Glutamatergic neuron (in vitro differentiated cells): ENCODE measurements at regions not wholly inside any gene's neighbourhood (a gene's known extent, or its start where the extent isn't known, plus 50 kb on each side); places are given as distances from the start of the nearest gene placed in this dataset.
"Not testable (repeated sequence)": the region's sequence is repeated elsewhere in the genome, so short reads cannot be mapped to it uniquely, and the experiment has no call there.

ENCODE experiments used
- DNase-seq: peaks from one replicate; pipeline ENCODE4 v3.0.0; 2022
- H3K27ac Mint-ChIP-seq: one replicate; pipeline ENCODE4 v1.8.0; 2020; ENCODE audit warnings: mild to moderate bottlenecking, mixed read lengths, inconsistent platforms; ENCODE audit not compliant: unreplicated experiment
- H3K27me3 Mint-ChIP-seq: one replicate; pipeline ENCODE4 v1.8.0; 2020; ENCODE audit warnings: mild to moderate bottlenecking, moderate library complexity, mixed read lengths, inconsistent platforms; ENCODE audit not compliant: unreplicated experiment
- H3K36me3 Mint-ChIP-seq: one replicate; pipeline ENCODE4 v1.8.0; 2020; ENCODE audit warnings: mild to moderate bottlenecking, mixed read lengths, inconsistent platforms; ENCODE audit not compliant: unreplicated experiment
- H3K4me1 Mint-ChIP-seq: one replicate; pipeline ENCODE4 v1.8.0; 2020; ENCODE audit warnings: mild to moderate bottlenecking, low read depth, mixed read lengths, inconsistent platforms; ENCODE audit not compliant: unreplicated experiment
- H3K4me3 Mint-ChIP-seq: one replicate; pipeline ENCODE4 v1.8.0; 2020; ENCODE audit warnings: mild to moderate bottlenecking, mixed read lengths, inconsistent platforms; ENCODE audit not compliant: unreplicated experiment
- H3K9me3 Mint-ChIP-seq: one replicate; pipeline ENCODE4 v1.8.0; 2020; ENCODE audit warnings: mild to moderate bottlenecking, moderate library complexity, mixed read lengths, inconsistent platforms; ENCODE audit not compliant: unreplicated experiment
- TF ChIP-seq, protein P1 (sequence below): fragments of 200-600 bp; sonication (generic); IDR thresholded peaks from one replicate; pipeline ENCODE4 v1.5.0; 2021; ENCODE audit not compliant: partially characterized antibody, unreplicated experiment

- Mint-ChIP-seq H3K36me3 (no peaks in the 10 kb centered on the region), H3K27me3 (no peaks in the 10 kb centered on the region), H3K4me3 (no peak overlapping the region), H3K4me1 (no peaks in the 10 kb centered on the region), H3K27ac (no peak overlapping the region), H3K9me3 (no peaks in the 10 kb centered on the region)
- DNase-seq: no peak
- TF ChIP-seq, protein P1, sequence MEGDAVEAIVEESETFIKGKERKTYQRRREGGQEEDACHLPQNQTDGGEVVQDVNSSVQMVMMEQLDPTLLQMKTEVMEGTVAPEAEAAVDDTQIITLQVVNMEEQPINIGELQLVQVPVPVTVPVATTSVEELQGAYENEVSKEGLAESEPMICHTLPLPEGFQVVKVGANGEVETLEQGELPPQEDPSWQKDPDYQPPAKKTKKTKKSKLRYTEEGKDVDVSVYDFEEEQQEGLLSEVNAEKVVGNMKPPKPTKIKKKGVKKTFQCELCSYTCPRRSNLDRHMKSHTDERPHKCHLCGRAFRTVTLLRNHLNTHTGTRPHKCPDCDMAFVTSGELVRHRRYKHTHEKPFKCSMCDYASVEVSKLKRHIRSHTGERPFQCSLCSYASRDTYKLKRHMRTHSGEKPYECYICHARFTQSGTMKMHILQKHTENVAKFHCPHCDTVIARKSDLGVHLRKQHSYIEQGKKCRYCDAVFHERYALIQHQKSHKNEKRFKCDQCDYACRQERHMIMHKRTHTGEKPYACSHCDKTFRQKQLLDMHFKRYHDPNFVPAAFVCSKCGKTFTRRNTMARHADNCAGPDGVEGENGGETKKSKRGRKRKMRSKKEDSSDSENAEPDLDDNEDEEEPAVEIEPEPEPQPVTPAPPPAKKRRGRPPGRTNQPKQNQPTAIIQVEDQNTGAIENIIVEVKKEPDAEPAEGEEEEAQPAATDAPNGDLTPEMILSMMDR: no peak
Observed at GRCh38 chr7:93810561-93810960, 80.0 kb downstream of the TFPI2 start.

GRCh38 chr7:93804726-93805125 is 85.8 kb downstream of the TFPI2 start:
- peaks cover 2% of the 10 kb centered on the region for H3K27me3 Mint-ChIP-seq
- no peak overlapping the region for H3K4me3 Mint-ChIP-seq
- DNase-seq: no peak
- no peaks in the 10 kb centered on the region for H3K9me3 Mint-ChIP-seq
- H3K4me1 Mint-ChIP-seq: no peaks in the 10 kb centered on the region
- H3K27ac Mint-ChIP-seq: no peak overlapping the region
- no peaks in the 10 kb centered on the region for H3K36me3 Mint-ChIP-seq
- TF ChIP-seq, protein P1: no peak

- H3K36me3 Mint-ChIP-seq: no peaks in the 10 kb centered on the region
- H3K27me3 Mint-ChIP-seq: peaks cover 2% of the 10 kb centered on the region
- no peak for DNase-seq
- no peaks in the 10 kb centered on the region for H3K9me3 Mint-ChIP-seq
- H3K27ac Mint-ChIP-seq: no peak overlapping the region
- H3K4me1 Mint-ChIP-seq: peaks cover 4% of the 10 kb centered on the region
- TF ChIP-seq, protein P1: peak; percentile 55
- no peak overlapping the region for H3K4me3 Mint-ChIP-seq
Observed at GRCh38 chr7:93799750-93800357, 90.7 kb downstream of the TFPI2 start.

DNA sequence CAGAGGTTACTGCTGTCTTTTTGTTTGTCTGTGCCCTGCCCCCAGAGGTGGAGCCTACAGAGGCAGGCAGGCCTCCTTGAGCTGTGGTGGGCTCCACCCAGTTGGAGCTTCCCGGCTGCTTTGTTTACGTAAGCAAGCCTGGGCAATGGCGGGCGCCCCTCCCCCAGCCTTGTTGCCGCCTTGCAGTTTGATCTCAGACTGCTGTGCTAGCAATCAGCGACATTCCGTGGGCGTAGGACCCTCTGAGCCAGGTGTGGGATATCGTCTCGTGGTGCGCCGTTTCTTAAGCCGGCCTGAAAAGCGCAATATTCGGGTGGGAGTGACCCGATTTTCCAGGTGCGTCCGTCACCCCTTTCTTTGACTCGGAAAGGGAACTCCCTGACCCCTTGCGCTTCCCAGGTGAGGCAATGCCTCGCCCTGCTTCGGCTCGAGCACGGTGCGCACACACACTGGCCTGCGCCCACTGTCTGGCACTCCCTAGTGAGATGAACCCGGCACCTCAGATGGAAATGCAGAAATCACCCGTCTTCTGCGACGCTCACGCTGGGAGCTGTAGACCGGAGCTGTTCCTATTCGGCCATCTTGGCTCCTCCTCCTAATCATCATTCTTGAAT is 97.4 kb downstream of the TFPI2 start:
- not testable (repeated sequence) for H3K9me3 Mint-ChIP-seq, H3K27ac Mint-ChIP-seq, H3K36me3 Mint-ChIP-seq, H3K4me1 Mint-ChIP-seq, H3K27me3 Mint-ChIP-seq, DNase-seq, H3K4me3 Mint-ChIP-seq

DNA sequence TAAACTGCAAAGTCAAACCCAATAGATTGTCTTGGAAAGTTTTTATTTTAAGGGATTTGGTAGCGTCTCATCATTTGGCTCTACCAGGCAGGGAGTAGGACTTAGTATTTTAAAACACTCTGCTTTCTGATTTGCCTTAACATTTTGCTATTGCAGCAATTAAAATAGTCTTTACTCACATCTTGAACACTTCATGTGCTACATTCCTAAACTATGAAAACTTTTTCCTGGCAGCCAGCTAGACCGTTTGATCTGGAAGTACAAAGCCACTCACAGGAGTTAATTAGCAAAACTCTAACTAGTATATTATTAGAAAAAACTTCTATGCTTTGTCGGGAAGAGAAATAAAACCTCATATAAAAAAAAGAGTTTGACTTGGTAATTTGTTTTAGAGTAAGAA is 111.4 kb downstream of the TFPI2 start:
- H3K4me3 Mint-ChIP-seq: no peak overlapping the region
- H3K4me1 Mint-ChIP-seq: no peaks in the 10 kb centered on the region
- no peak overlapping the region for H3K27ac Mint-ChIP-seq
- H3K36me3 Mint-ChIP-seq: no peaks in the 10 kb centered on the region
- H3K9me3 Mint-ChIP-seq: no peaks in the 10 kb centered on the region
- TF ChIP-seq, protein P1: no peak
- no peaks in the 10 kb centered on the region for H3K27me3 Mint-ChIP-seq
- DNase-seq: no peak
